ELR (cell line): ENCODE measurements at regions not wholly inside any gene's neighbourhood (a gene's known extent, or its start where the extent isn't known, plus 50 kb on each side); places are given as distances from the start of the nearest gene placed in this dataset.
A peak's percentile ranks its signal among the peaks of the same experiment; 100 is the strongest.

Experiments
- DNase-seq: peaks from one replicate; pipeline ENCODE4 v3.0.0-alpha.2; 2015; ENCODE audit warnings: low read depth

DNA sequence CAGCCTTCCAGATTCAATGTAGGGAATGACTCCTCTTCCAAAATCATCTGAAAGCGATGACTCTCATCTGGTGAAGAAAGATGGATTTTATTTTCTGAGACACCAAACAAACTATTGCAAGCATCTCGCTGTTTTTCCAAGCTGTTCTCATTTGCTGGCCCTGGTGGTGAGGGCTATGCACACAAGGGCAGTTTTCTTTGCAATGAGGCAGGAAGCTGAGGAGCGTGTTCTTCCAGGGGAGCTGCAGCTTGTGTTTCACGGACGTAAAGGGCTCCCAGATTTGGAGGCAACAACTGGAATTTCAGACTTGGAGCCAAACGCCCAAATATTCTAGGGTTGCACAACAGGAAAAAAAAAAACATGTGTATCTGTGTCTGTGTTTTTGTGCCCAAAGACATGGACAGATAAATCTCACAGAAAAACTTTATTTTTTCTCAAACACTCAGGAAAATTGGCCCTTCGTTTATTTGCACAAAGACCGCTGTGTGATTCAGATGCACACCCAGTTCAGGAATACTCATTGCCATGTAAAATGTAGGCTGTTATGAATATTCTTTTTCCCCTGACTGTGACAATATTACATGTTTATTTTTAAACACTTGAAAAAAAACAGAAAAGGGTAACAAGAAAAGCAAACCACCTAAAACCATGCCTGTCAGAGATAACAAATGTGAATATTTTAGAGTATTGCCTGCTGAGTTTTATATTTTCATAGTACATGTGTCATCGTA is 151.3 kb downstream of the GAS1 start:
- no peak for DNase-seq

DNA sequence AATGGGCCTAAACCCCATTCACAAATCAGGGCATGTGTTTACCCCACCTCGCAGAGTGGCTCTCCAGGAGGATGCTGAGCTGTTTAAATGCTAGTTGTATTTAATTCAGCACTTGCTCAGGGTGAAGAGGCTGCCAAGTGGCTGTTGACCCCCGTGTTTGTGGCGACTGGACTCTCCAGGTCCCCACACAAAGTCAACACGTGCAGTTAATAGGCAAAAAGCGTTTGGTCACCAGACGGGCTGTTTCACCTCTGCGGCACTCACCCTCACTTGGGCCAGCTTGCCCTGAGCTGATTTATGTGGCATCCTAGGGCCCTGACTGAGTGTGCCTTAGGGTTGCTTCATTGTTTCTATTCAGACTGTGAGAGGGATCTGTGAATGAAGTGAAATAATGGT is 152.3 kb downstream of the GAS1 start:
- DNase-seq, result no peak

DNA sequence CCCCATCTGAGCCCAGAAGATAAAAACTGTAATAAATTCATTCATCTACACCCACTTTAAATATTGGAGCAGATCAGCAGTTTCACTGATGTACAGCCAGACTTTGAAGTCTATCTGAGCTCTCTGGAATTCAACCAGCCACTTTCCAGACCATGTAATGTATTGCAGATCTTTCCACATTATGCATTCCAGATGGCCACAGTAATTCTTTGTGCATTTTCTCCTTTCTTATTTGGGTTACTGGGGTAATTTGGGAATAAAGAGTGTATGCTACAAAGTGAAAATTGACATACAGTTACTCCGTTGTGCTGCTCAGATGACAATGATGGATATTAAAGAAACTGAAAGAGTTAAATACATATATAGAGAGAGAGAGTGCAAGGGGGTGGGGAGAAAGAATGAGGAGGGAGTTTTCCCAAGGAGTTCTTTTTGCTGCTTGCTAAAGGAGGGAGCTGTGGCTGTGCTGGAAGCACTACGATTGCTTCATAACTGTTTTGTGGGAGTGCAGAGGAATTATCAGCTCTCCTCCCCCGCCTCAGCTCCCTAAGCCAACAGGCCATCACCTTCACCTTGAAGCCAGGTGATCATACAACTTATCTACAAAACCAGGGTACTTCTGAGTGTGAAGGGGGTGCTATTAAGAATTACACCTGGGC is 152.8 kb downstream of the GAS1 start:
- DNase-seq, result no peak

DNA sequence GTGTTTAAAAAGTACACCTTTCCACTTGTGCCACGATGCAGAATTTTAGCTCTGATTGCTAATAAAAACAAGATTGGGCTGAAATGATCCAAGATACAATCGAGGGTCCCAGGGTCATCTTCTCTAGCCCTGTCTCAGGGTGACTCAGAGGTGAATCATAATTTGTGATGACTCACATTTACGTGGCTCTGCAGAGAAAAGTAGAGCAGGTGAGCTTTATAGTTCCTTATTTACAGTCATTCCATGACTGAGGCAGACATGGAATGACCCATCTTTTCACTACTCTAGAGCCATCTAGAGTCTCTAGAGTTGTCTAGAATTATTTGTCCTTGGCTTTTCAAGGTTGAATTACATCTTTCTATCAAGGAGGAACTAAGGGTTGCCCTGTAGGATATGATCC is 155.2 kb downstream of the GAS1 start:
- DNase-seq, result peak; percentile 66

DNA sequence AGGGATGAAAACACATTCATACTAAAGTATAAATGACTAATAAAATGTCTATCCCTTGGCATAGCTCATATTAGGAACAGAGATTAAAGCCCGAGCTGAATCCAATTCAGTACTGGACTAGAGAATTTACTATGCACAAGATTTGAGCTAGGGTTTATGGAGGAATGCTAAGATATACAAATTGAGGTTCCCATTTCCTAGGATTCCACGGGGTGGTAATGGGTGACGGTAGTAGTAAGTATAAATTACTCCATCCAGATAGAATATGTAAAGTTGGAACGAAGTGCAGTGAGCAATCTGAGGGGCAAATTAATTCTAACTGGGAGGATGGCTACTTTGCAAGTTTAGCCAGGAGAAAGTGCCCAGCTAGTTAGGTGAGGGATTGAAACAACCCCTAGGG is 156.5 kb downstream of the GAS1 start:
- no peak for DNase-seq

DNA sequence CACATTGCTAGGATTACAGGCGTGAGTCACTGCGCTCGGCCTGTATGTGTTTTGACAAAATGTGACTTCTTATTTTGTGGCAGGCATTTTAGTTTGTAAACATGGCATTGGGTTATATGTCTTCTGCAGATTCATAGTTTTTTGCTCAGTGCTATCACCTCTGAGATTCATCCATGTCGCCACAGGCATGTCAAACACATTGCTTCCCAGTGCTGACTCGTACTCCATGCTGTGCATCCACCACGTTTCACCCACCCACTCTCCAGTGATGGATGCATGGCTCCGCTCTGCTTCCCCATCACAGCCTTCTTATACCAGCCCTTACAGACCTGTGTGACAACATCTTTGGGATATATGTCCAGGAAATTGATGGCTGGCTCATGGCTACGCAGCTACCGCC is 158.8 kb downstream of the GAS1 start:
- peak; percentile 16 for DNase-seq

DNA sequence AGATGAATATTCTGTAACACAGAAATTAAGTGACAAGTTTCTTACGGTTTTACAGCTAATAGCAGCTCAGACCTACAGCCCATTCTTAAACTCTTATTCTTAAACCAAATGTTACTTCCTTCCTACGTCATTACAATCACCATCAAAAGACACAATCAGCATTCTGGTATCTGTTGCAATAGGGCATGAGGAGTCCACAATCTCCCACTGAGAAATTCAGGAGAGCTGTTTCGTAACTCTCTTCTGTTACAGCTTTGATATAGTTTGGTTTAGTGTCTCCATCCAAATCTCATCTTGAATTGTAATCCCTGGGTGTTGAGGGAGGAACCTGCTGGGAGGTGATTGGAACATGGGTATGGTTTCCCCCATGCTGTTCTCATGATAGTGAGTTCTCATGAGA is 163.4 kb downstream of the GAS1 start:
- no peak for DNase-seq

DNA sequence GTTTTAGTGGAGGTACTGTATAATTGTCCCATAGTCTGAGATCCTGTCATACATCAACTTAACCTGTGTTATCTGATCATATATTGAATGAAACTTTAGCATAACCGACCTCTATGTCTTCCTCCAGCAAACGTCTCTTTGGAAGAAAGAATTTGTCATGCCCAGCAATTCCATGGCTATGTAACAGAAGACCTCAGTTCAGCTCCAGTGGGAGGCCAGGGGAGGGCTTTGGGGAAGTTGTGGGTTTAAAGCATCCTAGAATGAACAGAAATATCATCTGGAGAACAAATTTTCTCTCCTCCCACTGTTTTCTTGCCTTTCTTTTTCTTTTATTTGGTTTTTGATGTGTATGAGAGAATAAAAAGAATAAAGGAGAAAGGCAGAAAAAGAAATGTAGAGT is 164.5 kb downstream of the GAS1 start:
- DNase-seq, result no peak

DNA sequence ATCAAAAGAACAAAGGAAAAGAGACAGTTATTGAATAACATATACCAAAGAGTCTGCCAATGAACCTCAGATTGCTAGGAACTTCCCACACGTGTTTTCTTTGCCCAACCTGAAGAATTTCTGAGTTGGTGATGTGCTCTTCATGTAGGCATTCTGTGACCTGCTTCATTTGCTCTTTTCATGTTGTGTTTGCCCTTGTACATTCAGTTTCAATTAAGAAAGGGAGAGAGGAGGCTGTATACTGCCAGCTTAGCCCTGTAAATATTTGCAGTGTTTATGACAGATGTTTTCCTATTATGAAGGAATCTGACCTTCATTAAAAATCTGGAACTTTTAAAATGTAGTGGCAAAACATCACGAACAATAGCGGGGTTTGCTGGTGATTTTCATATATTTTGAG is 168.5 kb downstream of the GAS1 start:
- no peak for DNase-seq

DNA sequence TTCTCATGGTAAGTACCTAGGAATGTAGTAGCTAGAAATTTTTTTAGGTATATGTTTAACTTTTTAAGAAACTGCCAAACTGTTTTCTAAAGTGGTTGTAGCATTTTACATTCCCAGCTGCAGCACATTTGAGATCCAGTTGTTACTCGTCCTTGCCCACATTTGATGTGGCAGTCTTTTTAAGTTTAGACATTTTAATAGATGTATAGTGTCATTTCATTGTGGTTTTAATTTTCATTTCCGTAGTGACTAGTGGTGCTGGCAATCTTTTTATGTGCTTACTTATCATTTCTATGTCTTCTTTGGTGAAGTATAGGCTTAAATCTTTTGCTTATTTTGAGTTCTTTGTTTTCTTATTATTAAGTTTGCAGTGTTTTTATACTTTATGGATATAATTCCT is 171.6 kb downstream of the GAS1 start:
- no peak for DNase-seq

DNA sequence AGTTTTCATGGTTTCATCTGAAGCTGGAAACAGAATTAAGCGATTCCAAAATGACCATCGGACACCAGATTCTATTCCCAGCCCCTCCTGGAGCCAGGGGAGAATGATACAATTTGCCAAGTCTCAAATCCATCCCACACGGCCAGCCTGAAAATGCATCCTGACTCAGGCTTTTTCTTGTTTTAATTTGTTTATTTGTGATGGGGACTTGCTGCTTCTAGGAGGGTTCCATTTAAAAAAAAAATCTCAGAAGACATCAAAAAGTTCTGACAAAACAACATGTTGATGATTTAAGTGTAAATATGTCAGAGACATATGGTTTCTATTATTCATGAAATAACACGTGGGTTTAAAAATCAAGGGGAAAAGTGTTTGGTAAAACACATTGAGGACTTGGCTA is 173.2 kb downstream of the GAS1 start:
- no peak for DNase-seq

DNA sequence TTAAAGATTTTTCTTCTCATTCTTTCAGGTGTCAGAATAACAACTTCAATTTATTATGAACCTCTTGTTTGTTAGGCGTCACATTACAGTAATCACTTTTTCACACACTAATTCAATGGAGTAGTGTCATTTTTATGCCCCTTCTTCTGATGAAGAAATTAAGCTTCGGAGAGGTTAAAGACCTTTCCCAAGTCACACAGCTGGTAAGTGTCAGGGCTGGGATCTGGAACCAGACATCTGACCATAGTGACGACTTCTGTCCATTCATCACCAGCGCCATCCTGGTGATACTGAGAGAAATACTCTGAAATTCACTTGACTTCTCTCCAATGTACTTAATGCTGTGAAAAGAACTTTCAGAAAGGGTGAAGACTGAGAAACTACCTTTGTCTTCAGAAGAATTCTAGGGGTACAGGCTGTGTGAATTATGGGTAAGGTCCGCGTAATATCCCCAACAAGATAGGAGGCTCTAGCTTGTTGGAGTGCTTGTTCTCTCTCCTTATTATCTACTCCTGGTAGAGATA is 173.8 kb downstream of the GAS1 start:
- DNase-seq, result no peak

DNA sequence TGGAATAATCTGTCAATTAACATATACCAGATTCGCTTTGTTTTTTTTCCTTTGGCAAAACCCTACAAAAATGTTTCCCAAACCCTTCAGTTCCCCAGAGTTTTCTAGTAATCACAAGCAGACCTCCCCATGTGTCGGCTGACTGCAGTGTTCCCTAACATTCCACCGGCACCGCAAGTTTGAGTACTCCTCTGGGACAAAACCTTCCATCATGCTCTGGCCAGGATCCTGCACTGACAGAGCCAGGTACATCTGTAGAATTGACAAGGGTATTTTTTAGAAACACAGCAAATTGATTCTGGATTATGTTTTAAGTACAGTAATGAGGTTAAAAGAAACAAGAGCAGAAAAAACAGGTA is 174.7 kb downstream of the GAS1 start:
- DNase-seq, result no peak

DNA sequence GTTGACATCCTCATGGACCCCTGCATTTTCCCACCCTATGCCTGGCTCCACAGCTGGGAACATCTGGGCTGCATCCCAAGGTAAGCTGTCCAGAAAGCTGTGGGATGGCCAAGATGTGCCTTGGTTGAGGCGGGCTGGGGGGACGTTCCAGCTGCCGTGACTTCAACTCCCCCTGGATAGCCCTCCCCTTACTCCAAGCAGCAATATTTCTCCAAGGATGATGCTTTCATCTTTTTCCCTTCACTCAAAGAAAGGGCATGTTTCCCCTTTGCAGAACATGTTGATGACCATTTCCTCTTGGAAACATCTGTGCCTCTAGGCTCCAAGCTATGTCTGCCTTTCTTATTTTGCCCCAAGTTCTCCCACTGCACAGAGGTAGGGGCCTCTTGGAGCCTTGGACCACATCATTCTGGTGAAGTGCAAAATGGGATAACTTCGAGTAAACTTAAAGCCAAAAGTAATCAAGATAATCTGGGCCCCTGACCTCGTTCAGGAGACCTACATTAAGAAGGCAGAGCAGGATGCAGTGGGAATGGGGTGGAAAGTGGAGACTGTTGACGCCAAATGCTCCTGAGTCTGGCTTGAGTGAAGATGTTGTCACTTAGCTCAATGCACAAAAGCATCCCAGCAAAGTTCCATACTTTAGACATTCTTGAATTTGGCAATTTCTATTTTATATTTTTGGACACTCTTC is 175.2 kb downstream of the GAS1 start:
- DNase-seq, result no peak

DNA sequence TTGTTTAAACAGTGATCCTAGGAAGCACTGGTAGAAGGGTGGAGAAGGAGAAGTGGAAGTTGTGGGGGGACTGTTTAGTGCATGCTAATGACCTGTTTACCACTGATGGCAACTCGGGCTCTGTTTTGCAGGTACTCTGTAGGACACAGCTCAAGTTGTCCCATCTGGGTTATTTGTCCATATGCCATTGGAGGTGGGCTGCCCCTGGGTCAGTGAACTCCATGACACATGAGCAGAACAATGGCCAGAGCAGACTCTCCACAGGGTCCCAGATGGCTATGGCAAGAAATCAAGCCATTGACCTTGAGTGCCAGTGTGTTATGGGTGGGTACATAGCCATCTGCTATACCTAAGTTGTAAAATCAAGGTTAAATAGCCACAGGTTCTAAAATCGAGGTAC is 175.9 kb downstream of the GAS1 start:
- DNase-seq, result no peak

DNA sequence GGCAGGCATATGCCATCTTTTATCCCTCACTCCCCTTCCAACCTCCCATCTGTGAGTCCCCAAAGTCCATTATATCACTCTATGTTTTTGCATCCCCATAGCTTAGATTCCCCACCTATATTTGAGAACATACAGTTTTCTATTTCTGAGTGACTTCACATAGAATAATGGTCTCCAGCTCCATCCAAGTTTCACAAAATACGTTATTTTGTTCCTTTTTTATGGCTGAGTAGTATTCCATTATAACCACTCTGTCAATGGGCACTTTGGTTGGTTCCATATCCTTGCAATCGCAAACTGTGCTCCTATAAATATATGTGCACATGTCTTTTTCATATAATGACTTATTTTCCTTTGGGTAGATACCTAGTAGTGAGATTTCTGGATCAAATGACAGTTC is 178.6 kb downstream of the GAS1 start:
- DNase-seq, result no peak

DNA sequence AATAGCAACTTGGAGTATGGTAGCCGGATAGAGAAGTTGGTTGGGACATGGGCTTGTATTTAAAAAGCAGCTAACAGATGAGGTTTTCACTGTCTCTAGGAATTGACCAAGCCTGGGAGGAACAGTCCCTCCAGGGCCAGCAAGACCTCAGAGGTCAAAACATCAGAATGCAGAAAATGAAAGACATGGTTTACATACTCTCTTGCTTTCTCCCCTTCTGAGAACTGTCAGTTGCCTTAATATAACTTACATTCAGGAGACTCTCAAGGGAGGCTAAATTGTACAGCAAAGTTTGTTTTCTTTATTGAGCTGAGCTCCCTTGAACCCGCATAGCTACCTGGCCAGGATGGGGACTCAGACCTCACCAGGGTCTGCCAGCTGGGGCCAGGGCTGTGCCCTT is 179.3 kb downstream of the GAS1 start:
- no peak for DNase-seq

DNA sequence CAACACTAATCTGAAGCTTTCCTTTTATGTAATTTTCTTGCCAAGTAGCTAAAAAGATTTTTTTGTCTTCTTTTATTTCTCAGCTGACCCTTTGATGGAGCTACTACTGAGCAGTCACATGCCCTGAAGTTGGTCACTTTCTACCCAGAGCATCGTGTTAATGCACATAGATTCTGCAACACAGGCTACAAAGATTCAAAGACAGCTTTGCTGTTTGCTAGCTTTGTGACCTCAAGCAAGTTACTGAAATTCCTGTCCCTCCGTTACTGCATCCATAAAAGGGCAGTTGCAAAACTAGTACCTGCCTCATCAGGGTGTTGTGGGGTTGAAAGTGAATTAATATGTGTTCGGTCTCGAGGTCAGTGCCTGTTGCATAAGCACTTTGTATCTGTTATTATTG is 179.9 kb downstream of the GAS1 start:
- DNase-seq, result no peak

DNA sequence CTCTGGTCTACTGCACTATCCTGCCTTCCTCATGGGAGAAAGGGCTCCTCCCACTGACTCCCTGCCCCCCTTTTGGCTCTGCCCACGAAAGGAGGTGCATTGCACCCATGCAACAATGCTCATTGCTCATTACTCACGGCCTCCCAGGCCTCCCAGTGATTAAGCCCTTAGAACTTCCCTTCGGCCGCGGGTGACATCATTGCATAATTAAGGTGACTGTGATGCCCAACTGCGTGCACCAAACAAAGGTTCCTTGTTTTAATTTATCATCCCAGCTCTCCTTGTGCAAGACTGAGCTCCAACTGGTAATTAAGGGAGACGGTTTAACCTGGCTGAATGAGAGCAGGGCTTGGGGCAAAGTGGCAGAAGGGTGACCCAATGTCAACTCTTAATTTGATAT is 180.4 kb downstream of the GAS1 start:
- DNase-seq, result peak; percentile 97

DNA sequence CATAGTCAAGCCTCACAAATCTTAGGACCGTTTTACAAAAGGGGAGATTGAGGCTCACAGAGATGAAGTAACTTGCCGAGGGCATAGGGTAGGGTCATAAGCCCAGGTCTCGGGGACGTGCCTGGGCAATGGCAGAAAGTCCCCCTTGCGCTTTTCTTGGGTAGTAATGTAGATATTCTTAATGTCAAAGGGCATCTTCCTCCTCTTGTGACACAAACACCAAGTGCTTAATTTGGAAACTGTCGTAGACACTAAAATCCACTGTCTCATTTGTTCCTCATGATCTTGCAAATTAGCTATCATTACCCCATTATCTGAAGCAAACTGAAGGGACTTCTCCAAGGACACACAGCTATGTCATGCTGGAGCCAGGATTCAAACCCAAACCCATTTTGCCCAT is 180.8 kb downstream of the GAS1 start:
- no peak for DNase-seq

DNA sequence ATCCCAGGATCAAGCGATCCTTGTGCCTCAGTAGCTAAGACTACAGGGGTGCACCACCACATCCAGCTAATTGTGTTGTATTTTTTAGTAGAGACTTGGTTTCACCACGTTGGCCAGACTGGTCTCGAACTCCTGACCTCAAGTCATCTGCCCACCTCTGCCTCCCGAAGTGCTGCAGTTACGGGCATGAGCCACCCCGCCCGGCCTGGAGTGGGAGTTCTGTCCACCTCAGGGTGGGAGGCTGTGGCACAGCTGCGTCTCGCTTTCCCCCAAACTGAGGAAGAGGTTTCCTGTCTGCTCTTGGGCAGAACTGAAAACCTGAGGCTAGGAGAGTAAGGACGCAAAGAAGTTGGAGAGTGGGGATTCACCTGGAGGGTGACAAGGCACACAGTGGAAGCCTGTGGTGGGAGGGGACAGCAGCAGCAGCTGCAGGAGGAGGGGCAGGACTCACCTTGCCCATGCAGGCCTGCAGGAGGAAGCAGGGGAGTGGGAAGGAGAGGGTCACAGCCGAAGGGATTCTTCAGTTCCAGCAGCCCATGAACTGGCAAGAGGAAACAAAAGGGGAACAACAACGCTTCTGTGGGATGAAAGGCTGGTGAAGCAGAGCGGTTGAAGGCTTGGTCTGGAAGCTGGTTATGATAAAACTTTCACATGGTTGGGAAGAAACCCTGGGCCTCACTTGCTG is 181.4 kb downstream of the GAS1 start:
- no peak for DNase-seq

DNA sequence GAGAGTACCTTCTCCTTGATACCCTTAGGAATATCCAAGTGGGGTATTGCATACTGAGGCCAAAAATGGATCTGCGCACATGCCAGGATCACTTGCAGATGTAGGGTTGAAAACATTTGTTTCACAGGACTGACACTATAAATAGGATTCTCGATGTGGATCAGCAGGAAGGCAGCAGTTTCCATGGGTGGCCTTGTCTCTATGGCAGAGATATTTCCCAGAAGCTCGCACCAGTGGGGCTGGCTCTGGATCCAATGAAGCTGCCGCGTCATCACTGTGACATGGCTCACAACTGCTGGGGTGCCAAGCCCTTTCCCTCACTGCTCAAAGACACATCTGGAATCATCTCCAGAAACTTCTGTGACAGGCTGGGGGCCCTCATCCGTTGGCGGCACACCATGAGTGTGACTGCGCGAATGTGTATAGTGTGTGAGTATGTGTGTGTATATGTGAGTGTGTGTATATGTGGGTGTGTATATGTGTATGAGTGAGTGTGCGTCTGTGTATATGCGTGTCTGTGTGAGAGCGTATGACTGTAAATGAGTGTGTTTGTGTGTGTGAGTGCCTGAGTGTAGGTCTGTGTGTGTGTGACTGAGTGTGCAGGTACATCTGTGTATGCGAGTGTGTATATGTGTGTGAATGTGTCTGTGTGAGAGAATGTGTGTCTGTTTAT is 182.5 kb downstream of the GAS1 start:
- DNase-seq, result no peak
